GM18858 (cell line): ENCODE measurements at regions not wholly inside any gene's neighbourhood (a gene's known extent, or its start where the extent isn't known, plus 50 kb on each side); places are given as distances from the start of the nearest gene placed in this dataset.

Experiments
- ATAC-seq: cut with Tn5 transposase; IDR thresholded peaks from one replicate; pipeline ENCODE4 v1.9.1; 2021; ENCODE audit not compliant: unreplicated experiment

DNA sequence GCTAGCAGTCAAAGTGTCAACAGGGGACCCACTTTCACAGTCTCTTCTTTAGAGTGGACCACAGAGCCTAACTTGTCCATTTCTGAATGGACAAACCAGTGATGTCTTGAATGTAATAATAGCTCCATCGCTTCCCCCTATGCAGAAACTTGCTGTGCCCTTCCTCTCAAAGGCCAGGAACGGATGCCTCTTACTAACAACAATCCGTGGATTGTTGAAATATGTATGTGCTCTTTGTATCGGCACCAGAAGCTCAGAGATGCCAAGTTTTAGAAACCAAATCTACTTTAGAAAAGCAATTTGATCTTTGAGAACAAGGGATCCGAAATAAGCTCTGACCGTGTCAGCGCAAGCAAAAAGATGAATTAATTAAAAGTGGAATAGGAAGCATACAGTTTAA is 259.5 kb upstream of the POU2AF2 start:
- no peak for ATAC-seq

DNA sequence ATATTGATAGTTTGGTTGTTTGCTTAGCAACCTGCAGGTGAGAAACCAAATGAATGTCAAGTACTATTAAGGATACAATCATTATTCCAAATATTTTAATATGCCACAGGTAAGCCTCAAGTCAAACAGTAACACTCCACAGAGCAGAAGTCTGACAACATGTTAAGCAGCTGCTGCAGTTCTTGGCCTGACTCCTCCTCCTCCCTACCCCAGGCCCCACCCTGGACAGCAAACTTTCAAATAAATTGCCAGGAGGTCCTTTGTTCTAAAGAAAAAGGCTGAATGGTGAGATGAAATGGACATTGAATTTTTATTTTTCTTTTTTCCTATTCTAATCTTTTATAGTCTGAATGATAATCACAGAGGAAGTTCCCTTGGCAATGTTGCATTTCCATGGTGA is 260.0 kb upstream of the POU2AF2 start:
- ATAC-seq, result no peak

DNA sequence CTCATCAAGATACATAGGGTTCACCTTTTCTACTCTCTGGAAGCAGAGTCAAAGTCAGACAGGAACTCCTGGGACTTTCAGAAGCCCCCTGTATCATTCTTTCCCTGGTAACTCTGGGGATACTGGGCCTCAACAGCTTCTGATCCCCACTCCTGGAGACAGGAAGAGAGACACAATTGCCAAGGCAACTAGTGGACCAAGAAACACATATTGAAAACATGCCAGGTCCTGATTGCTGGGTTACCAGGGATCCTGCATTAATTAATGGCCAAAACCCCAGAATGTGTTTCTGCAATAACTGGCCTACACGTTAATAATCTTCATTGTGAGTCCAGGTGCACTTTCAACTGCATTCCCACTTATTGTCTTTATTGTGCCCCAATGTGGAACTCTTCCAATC is 260.8 kb upstream of the POU2AF2 start:
- ATAC-seq, result no peak

DNA sequence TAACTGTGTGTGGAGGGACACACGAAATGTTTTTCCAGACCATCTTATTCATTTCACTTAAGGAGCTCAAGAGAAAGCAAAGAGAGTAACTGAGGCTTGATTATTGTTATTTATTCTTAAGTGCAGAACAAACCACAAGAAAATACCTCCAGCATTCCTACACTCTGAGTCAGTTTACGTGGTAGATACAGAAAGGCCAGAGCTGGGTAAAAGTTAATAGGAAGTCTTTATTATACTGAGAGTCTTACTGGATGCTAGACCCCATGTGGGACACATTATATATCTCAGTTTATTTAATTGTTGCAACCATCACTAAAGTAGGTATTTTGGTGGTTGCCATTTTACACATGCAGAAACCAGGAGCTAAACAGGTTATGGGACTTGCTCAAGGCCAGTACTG is 261.4 kb upstream of the POU2AF2 start:
- no peak for ATAC-seq

DNA sequence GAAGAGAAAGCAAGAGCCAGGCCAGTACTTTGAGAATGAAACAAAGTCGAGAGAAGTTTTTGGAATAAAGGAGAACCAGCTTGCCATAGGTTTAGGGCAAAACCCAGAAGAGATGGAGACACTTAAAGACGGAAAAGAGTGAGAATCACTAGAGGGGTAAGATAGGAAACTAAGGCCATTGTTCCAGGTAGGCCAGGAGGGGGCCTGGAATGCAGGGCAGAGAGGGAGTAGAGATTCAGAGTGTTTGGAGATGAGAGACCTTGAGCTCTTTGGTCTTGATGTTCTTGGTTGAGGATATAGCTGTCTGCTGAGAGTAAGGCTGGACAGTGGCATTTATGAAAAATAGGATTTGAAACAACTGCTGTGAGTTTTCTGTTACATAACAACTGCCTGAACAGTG is 263.3 kb upstream of the POU2AF2 start:
- no peak for ATAC-seq

DNA sequence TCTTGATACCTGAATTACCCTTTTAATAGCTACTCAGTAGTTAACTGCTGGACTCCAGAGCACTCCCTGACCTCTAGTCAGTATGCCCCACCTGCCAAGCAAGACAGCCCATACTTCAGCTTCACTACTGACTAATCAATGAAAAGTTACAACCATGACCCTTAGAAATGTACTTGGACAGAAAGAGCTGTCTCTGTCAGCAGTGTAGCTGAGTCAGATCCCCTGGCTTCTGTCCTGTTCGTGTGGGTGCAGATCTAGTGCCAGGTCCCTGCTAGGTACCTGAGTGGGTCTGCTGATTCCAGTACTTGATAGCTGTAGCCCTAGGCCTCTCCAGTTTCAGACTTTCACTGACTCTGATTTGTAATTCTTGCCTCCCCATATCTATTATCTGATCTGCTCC is 265.8 kb upstream of the POU2AF2 start:
- ATAC-seq, result no peak

DNA sequence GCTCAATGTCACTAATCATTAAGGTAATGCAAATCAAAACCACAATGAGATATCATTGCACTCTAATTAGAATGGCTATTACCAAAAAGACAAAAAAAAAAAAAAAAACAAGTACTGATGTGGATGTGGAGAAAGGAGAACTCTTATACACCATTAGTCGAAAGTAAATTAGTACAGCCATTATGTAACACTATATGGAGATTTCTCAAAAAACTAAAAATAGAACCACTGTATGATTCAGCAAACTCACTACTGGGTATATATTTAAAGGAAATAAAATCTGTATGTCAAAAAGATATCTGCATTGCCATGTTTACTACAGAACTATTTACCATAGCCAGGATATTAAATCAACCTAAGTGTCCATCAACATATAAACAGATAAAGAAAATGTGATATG is 265.4 kb upstream of the ARHGAP20 start:
- ATAC-seq, result no peak

DNA sequence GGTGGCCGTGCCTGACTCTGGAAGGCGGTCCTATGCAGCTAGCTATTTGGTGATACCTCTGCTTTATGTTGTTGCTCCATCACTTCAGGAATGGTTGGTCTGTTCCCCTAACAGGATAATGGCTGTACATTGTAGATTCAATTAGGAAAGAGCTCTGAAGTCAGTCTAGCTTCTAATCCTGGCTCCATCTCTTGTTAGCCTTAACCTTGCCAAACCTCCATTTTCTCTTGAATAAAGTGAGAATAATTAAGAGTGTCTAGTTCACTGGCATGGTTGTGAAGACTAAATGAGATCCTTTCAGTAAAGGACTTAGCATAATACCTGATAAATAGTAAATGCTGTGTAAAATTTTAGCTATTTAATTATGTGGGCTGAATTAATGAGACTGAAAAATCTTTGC is 262.5 kb upstream of the ARHGAP20 start:
- no peak for ATAC-seq

DNA sequence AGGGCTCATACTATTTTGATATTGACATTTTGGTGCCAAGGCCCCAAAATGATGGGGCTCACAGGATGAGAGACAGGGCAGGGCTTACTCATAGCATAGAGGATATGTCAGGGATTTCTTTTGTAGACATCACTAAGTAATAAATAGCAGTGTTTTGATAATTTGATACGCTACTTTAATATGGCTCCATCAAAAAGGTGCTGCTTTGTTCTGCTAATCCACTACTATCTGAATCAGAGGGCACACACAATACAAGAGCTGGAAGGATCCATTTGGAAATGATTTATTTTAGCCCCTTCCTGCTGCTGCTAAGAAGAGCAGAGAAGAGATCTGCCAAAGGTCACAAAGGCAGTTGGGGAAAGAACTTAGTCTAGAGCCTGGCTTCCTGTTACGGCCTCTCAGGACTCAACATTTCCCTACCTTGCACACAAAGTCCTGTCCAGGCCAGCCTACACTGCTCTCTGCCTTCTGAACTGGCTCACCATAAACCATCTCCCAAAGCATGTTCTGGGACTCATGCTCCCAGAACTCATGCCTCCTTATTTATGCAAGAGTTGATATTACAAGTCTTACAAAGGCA is 261.3 kb upstream of the ARHGAP20 start:
- ATAC-seq, result no peak

DNA sequence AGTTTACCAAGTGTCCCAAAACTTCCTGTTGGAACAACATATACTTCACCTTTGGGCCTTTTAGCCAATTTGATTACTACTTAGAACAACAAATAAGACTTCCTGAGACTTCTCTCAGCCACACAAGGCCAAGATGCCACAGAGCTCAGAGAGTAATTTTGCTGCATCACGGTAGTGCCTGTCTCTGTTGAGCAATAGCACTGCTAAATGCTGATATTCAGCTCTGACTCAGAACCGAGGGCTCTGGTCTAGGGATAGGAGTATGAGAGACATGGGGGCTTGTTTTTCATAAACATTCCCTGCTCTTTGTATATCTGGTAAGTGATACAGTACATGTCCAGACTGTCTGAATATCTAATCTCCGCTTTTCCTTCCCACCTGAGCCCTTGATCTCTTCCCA is 260.4 kb upstream of the ARHGAP20 start:
- ATAC-seq, result no peak

DNA sequence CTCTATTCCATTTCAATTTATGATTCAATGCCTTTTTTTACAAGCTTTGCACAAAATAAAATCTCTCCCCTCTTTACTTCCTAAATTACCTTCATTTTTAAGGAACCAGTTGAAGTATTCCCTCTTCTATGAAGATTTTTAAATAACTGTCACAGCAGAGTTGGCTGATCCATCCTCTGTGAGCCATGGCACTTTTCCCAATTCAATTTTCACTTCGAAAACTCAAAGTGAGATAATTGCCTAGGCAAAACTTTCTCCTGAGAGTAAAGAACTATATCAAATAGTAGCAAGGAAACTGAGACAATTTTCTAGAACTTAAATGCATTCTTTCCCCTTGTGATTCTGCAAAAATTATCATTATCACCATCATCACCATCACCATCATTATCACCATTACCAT is 259.9 kb upstream of the ARHGAP20 start:
- no peak for ATAC-seq

DNA sequence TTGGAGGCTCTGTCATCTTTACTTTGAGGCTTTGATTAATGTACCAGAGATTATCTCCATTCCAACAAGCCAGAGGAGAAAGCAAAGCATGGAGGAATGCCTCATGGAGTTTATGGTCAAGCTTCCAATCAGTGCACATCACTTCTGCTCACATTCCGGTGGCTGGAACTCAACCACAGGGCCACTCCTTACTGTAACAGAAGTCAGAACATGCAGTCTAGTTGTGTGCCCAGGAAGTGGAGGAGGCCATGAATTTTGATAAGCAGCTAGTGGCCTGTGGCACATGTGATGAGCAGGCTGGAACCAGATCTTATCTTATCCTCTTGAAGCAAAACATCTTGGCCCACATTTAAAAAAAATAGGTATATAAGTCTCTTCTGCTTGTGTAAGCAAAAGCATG is 258.9 kb upstream of the ARHGAP20 start:
- ATAC-seq, result no peak

DNA sequence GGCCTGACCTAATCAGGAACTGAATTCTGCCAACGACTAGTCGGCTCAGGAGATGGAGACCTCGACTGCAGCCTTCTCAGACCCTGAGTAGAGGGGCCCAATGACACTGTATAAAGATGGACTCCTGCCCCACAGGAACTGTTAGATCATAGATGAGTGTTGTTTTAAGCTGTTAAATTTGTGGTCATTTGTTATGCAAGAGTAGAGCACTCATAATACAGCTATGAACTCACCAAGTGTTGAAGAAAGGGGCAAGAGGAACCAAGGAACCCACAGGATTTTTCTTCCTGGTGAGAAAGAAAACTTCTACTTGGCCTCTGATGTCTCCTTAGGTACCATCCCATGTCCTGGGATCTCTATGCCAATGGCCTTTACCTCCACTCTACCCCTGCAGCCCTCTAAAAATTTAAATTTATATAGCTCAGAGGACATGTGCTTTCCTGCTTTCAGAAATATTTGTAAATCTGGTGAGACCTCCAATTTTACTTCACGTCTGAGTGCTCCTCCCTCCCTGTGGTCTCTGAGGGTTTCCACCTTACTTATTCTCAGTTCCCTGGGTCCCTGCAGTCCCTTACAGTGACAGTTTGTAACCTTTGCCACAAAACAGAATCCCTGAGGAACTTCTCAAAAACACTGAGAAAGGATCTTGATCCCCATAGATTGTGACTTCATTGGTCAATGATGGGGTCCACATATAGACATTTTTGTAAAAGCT is 256.3 kb upstream of the ARHGAP20 start:
- no peak for ATAC-seq

DNA sequence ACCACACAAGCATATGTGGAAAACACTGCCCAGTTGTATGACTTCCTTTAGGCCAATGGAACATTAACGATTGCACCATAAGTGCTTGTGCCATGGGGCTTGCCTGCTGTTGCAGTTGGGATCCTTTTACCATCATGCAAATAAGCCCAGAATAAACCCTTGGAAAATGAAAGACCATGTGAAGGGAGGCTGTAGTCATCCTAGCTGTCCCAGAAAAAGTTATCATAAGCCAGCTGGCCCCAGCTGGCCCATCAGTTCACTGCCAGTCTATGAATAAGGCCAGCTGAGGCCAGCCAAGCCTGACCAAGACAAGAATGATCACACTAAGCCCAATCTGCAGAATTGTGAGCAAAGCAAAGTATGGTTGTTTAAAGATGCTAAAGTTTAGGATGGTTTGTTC is 253.9 kb upstream of the ARHGAP20 start:
- ATAC-seq, result no peak

DNA sequence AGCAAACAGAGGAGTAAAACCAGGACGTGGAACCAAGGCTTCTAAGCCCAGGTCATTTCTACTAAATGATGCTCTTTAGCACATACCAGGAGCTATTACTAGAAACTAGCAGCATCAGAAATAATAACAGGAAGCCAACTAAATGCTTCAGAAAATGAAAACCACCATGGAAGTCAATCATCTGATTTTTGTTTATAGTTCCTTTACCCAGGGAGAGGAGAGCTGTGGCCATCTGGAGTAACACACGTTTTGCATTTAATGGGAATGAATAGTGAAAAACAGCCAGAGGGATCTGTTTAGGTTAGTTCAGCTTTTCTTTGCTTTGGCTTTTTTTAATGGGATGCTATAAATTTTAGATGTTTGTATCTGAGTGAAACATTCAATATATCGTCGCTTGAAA is 250.7 kb upstream of the ARHGAP20 start:
- no peak for ATAC-seq

DNA sequence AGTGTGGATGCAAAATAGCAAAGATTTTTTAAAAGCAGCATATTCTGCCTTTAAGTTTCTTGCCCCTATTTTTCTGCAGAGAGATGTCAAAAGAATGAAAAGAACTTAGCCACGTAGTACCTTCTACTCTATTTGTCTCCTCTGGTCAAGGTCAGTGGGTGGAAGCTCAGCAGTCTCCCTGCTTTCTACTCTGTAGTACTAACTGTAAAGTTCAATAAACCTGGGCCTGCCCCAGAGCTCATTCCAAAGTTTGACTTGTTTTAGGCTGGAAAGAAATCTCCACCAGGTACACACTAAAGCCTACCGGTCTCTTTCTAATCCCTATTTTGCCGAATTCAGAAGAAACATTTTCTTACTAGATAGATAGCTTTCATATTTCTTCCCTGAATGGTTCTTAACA is 247.9 kb upstream of the ARHGAP20 start:
- no peak for ATAC-seq

DNA sequence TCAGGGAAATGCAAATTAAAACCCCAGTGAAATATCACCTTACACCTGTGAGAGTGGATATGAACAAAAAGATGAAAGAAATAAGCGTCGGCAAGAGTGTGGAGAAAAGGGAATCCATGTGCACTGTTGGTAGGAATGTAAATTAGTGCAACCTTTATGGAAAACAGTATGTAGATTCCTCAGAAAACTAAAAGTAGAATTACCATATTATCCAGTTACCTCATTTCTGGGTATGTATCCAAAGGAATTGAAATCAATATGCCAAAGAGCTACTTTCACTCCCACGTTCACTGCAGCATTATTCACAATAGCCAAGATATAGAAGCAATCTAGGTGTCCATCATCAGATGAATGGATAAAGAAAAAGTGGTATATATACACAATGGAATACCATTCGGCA is 246.0 kb upstream of the ARHGAP20 start:
- ATAC-seq, result no peak

DNA sequence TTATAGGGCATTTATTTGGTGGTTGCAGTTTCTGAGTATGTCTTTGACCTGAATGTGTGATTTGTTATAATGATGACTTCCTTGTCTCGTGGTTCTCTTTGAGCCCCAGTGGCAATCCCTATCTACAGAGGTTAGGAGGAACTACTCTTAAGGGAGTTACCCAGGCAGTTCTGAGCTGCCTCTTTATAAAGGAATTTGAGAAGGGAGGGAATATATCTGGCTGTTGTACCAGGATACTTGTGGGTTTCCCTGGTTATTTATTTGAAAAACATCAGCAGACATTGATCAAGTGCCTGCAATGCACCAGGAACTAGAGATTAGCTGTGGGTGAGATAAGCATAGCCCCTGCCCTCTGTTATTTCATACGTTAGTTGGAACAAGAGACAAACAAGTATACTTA is 243.5 kb upstream of the ARHGAP20 start:
- no peak for ATAC-seq

DNA sequence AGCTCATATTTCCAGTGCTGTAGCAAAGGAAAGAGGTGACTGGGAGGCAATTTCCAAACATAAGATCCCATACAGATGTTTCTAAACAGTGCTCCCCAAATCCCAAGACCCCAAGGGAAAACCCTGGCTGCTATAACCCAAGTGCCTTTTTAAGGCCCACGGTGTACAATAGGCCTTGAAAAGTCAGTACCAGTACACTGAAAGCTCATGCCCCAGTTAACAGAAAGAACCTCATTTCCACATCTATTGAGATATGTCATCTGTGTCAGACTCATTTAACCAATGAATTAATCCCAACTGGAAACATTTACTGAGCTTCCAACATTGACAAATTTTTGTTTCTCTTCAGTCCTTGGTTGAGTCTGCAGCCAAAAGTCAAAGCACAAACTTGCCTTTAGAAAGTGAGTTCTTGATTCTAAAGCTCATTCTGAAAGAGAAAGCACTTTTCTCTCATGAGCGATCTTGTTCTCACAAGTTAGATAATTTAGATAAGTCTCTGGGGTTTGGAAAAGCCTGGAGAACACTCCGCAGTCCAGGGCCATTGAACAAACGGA is 239.8 kb upstream of the ARHGAP20 start:
- ATAC-seq, result no peak

DNA sequence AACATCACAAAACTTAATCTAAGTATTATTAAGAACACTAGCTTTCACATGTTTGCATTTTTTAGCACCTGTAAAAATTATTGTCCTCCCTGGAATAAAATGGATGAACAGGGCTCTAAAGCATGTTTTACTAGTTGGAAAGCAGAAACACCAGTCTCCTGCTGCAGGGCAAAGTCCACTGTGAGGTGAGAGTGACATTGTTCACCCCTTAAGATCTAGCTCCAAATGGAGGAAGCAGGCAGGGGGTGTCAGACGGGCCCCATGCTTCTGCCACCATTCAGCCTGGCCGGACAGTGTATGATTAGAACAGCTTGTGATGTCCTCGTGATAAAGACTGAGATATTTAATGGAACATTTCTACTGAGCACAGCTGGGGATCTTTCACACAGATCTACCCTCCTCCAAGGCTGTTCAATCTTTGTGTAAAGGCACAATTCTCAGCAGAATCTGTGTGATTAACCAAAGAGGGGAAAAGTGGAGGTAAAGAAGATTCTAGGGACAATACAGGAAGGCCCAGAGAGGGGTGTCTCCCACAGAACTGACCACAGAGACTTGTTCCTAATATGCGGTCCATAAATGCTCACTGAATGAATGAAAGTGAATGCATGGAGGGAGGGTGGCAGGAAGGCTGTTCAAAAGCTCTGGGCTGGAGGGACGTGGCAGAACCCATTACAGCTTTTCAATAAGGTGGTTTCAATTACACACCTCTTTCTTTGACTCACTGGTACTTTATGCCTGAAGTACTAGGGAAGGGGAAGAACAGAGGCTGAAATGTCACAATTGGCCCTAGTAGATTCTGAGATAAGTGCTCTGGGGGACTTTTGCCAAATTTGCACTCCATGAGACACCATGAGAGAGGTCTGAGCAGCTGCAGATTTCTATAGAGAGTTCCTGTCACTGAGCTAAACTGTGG is 239.1 kb upstream of the ARHGAP20 start:
- ATAC-seq, result no peak

DNA sequence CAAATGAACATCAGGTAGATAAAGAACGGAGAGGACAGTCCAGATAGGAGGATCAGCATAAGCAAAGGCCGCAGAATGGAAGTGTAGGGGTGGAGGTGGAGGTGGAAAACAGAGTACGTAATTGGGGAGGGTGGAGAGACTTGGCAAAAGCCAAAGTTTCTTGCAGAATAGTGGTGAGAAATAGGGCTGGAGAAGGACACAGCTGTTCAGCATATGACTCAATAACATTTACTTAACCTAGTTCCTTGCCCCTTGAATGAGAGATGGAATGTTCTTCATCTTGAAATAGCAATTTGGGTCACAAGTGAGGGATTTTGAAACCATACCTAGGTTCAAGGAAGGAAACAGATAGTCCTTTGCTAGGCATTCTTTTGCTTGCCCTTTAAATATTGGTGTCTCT is 235.9 kb upstream of the ARHGAP20 start:
- no peak for ATAC-seq

DNA sequence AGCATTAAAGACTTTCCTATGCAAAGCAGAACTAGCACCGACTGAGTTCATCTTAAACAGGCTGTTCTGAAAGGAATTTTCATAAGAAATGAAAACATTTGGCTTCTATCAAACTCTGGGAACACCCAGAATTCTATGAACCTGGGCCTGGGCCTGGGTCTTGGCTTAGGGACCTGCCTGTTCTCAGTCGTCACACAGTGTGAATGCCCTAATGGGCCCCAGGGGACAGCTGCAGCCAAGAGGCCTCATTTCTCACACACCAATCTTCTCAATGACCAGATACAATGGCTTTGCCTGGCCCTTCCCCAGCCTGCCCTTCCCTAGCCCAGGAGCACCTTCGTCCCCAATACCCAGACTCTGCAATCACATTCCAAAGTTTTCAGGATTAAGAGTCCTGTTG is 234.9 kb upstream of the ARHGAP20 start:
- ATAC-seq, result no peak
